Peyer's patch (tissue), 4 donors: ENCODE measurements at regions not wholly inside any gene's neighbourhood (a gene's known extent, or its start where the extent isn't known, plus 50 kb on each side); places are given as distances from the start of the nearest gene placed in this dataset.

Experiments
- CTCF ChIP-seq, 6 experiments: fragments of 450-650 bp in 4 of 6; fragments of 200-600 bp in 2 of 6; sonication (generic) in 1 of 6; IDR thresholded peaks; one replicate each; pipeline ENCODE4 v1.5.1; 2017 to 2019; ENCODE audit warnings: antibody characterized with exemption in 6 of 6, mild to moderate bottlenecking in 3 of 6, moderate library complexity in 1 of 6
- POLR2A ChIP-seq, 2 donors: fragments of 450-650 bp; IDR thresholded peaks; one replicate each; pipeline ENCODE4 v1.5.1; 2017; ENCODE audit warnings: antibody characterized with exemption in 2 of 2, mild to moderate bottlenecking in 2 of 2, moderate library complexity in 2 of 2

- TF ChIP-seq CTCF (IDR thresholded peaks at IDR 0.05) (no peak), POLR2A (IDR thresholded peaks at IDR 0.05) (no peak)
Observed at GRCh38 chr9:79020276-79020675, 551.5 kb upstream of the TLE4 start.
